Liver (tissue), 8 donors: ENCODE measurements at regions not wholly inside any gene's neighbourhood (a gene's known extent, or its start where the extent isn't known, plus 50 kb on each side); places are given as distances from the start of the nearest gene placed in this dataset.

Experiments used
- DNase-seq: peaks from one replicate; pipeline ENCODE4 v3.0.0-alpha.2; 2017; ENCODE audit warnings: low spot score
- H3K27ac ChIP-seq, 2 donors: one replicate each; pipeline ENCODE4 v1.7.0; 2013; ENCODE audit warnings: inconsistent platforms in 2 of 2, low read length in 2 of 2, control low read depth in 1 of 2, low read depth in 1 of 2, mild to moderate bottlenecking in 1 of 2
- H3K27me3 ChIP-seq, 4 donors: one replicate each; pipeline versions ENCODE4 v1.6.1 to v1.7.0; 2013; ENCODE audit warnings: low read length in 3 of 4, inconsistent platforms in 1 of 4, mild to moderate bottlenecking in 1 of 4, moderate library complexity in 1 of 4; ENCODE audit not compliant: control insufficient read depth in 4 of 4, insufficient read depth in 4 of 4
- H3K36me3 ChIP-seq, 4 donors: one replicate each; pipeline versions ENCODE4 v1.6.1 to v1.7.0; 2013; ENCODE audit warnings: low read length in 3 of 4, mild to moderate bottlenecking in 3 of 4, low read depth in 1 of 4, moderate library complexity in 1 of 4; ENCODE audit not compliant: control insufficient read depth in 4 of 4, insufficient read depth in 3 of 4
- H3K4me1 ChIP-seq, 4 donors: one replicate each; pipeline versions ENCODE4 v1.6.1 to v1.7.0; 2013; ENCODE audit warnings: low read length in 3 of 4, mild to moderate bottlenecking in 3 of 4, moderate library complexity in 1 of 4; ENCODE audit not compliant: control insufficient read depth in 4 of 4, insufficient read depth in 4 of 4
- H3K4me3 ChIP-seq, 3 donors: one replicate each; pipeline versions ENCODE4 v1.6.1 to v1.7.0; 2013; ENCODE audit warnings: low read length in 3 of 3, control low read depth in 1 of 3, low read depth in 1 of 3, mild to moderate bottlenecking in 1 of 3
- H3K9ac ChIP-seq, 2 donors: one replicate each; pipeline ENCODE4 v1.7.0; 2013; ENCODE audit warnings: low read length in 2 of 2, mild to moderate bottlenecking in 2 of 2, moderate library complexity in 2 of 2, control low read depth in 1 of 2, low read depth in 1 of 2
- H3K9me3 ChIP-seq, 4 donors: one replicate each; pipeline versions ENCODE4 v1.6.1 to v1.7.0; 2013; ENCODE audit warnings: low read length in 3 of 4; ENCODE audit not compliant: control insufficient read depth in 4 of 4
- EGR1 ChIP-seq, 2 donors: IDR thresholded peaks; 2 replicates each; pipeline ENCODE4 v1.6.1; 2016 to 2018; ENCODE audit warnings: antibody characterized with exemption in 2 of 2, low read depth in 2 of 2
- FOXA1 ChIP-seq: IDR thresholded peaks from 2 replicates; pipeline ENCODE4 v1.6.1; 2016; ENCODE audit warnings: antibody characterized with exemption
- GABPA ChIP-seq, 2 donors: IDR thresholded peaks in 1 of 2; conservative IDR thresholded peaks in 1 of 2; 2 replicates each; pipeline ENCODE4 v1.6.1; 2016; ENCODE audit warnings: antibody characterized with exemption in 2 of 2, mild to moderate bottlenecking in 1 of 2, moderate library complexity in 1 of 2
- HNF4A ChIP-seq, 2 donors: conservative IDR thresholded peaks; 2 replicates each; pipeline ENCODE4 v1.6.1; 2016; ENCODE audit warnings: antibody characterized with exemption in 2 of 2, mild to moderate bottlenecking in 2 of 2
- HNF4G ChIP-seq: IDR thresholded peaks from 2 replicates; pipeline ENCODE4 v1.6.1; 2016; ENCODE audit warnings: antibody characterized with exemption
- JUND ChIP-seq, 2 donors: IDR thresholded peaks; 2 replicates each; pipeline ENCODE4 v1.6.1; 2016; ENCODE audit warnings: antibody characterized with exemption in 2 of 2
- NR2F2 ChIP-seq: IDR thresholded peaks from 2 replicates; pipeline ENCODE4 v1.6.1; 2016; ENCODE audit warnings: antibody characterized with exemption
- RAD21 ChIP-seq, 2 donors: IDR thresholded peaks; 2 replicates each; pipeline ENCODE4 v1.6.1; 2016; ENCODE audit warnings: antibody characterized with exemption in 2 of 2, mild to moderate bottlenecking in 2 of 2
- REST ChIP-seq: IDR thresholded peaks from 2 replicates; pipeline ENCODE4 v1.6.1; 2016; ENCODE audit warnings: antibody characterized with exemption, mild to moderate bottlenecking
- RXRA ChIP-seq, 2 donors: IDR thresholded peaks; 2 replicates each; pipeline ENCODE4 v1.6.1; 2017 to 2018; ENCODE audit warnings: antibody characterized with exemption in 2 of 2, mild to moderate bottlenecking in 1 of 2
- SP1 ChIP-seq: IDR thresholded peaks from 2 replicates; pipeline ENCODE4 v1.6.1; 2018; ENCODE audit warnings: antibody characterized with exemption, mild to moderate bottlenecking
- TAF1 ChIP-seq: conservative IDR thresholded peaks from 2 replicates; pipeline ENCODE4 v1.6.1; 2016; ENCODE audit warnings: antibody characterized with exemption, mild to moderate bottlenecking
- YY1 ChIP-seq: IDR thresholded peaks from 2 replicates; pipeline ENCODE4 v1.6.1; 2016; ENCODE audit warnings: antibody characterized with exemption, mild to moderate bottlenecking
- ZBTB33 ChIP-seq: IDR thresholded peaks from 2 replicates; pipeline ENCODE4 v1.6.1; 2016; ENCODE audit warnings: antibody characterized with exemption
- WGBS: extraction: QIAGEN DNeasy Blood & Tissue Kit; methylation state at CpG from one replicate; pipeline ENCODE4 v1.1.7; 2013; 5-methylcytosine and 5-hydroxymethylcytosine counted together
- TF ChIP-seq, protein P1 (sequence below): fragments of 150-350 bp; IDR thresholded peaks from 2 replicates; pipeline ENCODE4 v1.5.1; 2017; ENCODE audit warnings: improper control_type of control experiment, low read depth, low read length; ENCODE audit not compliant: missing input control
- TF ChIP-seq, protein P2 (sequence below): IDR thresholded peaks from 2 replicates; pipeline ENCODE4 v1.6.1; 2016; ENCODE audit warnings: antibody characterized with exemption
- donor health status: healthy.
- donor health status: healthy.
- donor health status: healthy.
- donor health status: healthy.
- donor health status: healthy.

GRCh38 chr1:55725378-55725777 is 510.2 kb upstream of the USP24 start:
- Histone ChIP-seq H3K4me3 (no peak overlapping the region), H3K27ac (no peak overlapping the region), H3K27me3 (no peaks in the 10 kb centered on the region), H3K9ac (no peak overlapping the region), H3K36me3 (no peaks in the 10 kb centered on the region), H3K4me1 (no peaks in the 10 kb centered on the region), H3K9me3 (no peaks in the 10 kb centered on the region)
- 97% methylated on average over 1 of the region's 1 CpG for WGBS
- TF ChIP-seq, protein P1, sequence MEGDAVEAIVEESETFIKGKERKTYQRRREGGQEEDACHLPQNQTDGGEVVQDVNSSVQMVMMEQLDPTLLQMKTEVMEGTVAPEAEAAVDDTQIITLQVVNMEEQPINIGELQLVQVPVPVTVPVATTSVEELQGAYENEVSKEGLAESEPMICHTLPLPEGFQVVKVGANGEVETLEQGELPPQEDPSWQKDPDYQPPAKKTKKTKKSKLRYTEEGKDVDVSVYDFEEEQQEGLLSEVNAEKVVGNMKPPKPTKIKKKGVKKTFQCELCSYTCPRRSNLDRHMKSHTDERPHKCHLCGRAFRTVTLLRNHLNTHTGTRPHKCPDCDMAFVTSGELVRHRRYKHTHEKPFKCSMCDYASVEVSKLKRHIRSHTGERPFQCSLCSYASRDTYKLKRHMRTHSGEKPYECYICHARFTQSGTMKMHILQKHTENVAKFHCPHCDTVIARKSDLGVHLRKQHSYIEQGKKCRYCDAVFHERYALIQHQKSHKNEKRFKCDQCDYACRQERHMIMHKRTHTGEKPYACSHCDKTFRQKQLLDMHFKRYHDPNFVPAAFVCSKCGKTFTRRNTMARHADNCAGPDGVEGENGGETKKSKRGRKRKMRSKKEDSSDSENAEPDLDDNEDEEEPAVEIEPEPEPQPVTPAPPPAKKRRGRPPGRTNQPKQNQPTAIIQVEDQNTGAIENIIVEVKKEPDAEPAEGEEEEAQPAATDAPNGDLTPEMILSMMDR, result no peak
- TF ChIP-seq GABPA (IDR thresholded peaks at IDR 0.05 in 1 of 2, conservative IDR thresholded peaks at IDR 0.05 in 1 of 2) (no peak), HNF4G (no peak), REST (no peak), FOXA1 (no peak), HNF4A (conservative IDR thresholded peaks at IDR 0.05) (no peak), ZBTB33 (no peak), RAD21 (IDR thresholded peaks at IDR 0.05) (no peak), YY1 (no peak), NR2F2 (no peak), EGR1 (IDR thresholded peaks at IDR 0.05; ENCODE audit: low read depth in 2 of 2) (no peak), TAF1 (no peak)
- TF ChIP-seq, protein P2, sequence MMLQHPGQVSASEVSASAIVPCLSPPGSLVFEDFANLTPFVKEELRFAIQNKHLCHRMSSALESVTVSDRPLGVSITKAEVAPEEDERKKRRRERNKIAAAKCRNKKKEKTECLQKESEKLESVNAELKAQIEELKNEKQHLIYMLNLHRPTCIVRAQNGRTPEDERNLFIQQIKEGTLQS, result no peak
- no peak for DNase-seq

DNA sequence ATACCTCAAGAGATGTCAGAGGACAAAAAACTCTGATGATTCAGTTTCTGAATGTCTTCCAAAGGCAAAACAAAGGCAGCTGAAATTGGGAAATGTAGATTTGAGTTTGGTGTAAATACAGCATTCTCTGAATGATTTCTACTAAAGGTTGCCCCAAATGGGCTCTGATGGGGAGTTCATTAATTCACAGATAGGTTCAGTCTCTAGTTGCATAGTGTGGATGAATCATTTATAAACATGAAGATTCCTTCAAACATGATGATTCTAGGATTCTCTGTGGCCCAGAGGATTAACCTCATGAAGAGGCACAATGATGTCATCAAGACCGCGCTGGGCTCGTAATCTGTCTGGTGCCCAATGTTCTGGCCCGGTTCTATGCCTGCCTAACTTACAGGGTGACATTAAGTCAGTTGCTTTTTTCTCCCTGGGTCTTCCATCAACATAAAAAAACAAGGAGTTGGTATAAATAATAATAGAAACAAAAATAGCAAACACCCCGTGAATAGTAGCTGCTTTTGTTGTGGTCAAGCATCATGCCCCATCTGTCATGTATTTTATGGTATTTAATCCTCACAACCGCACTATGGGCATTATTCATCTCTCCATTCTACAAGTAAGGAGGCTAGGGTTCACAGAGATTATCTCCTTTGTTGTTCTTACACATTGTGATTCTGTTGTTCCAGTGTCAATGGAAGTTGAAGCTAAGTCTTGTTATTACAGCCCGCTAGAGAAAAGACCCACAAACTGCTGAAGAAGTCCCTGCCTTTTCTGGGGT is 509.6 kb upstream of the USP24 start:
- no peak overlapping the region for H3K27ac ChIP-seq
- H3K4me1 ChIP-seq, result no peaks in the 10 kb centered on the region
- 90% methylated on average over 7 of the region's 7 CpGs for WGBS
- H3K4me3 ChIP-seq, result no peak overlapping the region
- H3K36me3 ChIP-seq, result no peaks in the 10 kb centered on the region
- no peaks in the 10 kb centered on the region for H3K9me3 ChIP-seq
- no peak overlapping the region for H3K9ac ChIP-seq
- TF ChIP-seq ZBTB33 (no peak), FOXA1 (no peak), YY1 (no peak), TAF1 (no peak), RXRA (IDR thresholded peaks at IDR 0.05) (no peak), JUND (IDR thresholded peaks at IDR 0.05) (no peak), GABPA (IDR thresholded peaks at IDR 0.05 in 1 of 2, conservative IDR thresholded peaks at IDR 0.05 in 1 of 2) (no peak), SP1 (no peak), HNF4G (no peak)
- TF ChIP-seq, protein P2, result no peak
- TF ChIP-seq, protein P1, result no peak
- no peak for DNase-seq
- H3K27me3 ChIP-seq, result no peaks in the 10 kb centered on the region
